CD4-positive, alpha-beta T cell treated with Interferon gamma for 1 hour (primary cell): ENCODE measurements at regions not wholly inside any gene's neighbourhood (a gene's known extent, or its start where the extent isn't known, plus 50 kb on each side); places are given as distances from the start of the nearest gene placed in this dataset.

Experiments
- DNase-seq: peaks from one replicate; pipeline ENCODE4 v3.0.0-alpha.2; 2020

DNA sequence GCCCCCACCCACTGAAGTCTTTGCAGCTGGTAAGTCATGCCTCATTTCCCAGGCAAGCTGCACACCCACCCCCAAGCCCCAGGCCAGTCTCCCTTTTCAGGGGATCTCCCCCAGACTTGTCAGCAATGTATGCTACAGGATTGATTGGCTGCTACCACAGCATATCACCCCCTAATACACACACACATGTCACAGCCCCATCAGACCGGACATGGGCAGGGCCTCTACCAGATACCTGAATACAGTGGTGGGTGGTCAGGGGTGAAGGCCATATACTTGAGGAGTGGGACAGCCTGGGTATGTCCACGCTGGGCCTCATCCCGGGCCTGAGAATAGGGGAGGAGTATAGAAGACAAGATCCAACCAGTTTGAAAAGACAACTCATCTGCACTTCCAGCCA lies 63.4 kb upstream of the ARAP3 start:
- no peak for DNase-seq

- no peak for DNase-seq
These were observed 61.8 kb upstream of the ARAP3 start for GRCh38 chr5:141743866-141744272.

DNA sequence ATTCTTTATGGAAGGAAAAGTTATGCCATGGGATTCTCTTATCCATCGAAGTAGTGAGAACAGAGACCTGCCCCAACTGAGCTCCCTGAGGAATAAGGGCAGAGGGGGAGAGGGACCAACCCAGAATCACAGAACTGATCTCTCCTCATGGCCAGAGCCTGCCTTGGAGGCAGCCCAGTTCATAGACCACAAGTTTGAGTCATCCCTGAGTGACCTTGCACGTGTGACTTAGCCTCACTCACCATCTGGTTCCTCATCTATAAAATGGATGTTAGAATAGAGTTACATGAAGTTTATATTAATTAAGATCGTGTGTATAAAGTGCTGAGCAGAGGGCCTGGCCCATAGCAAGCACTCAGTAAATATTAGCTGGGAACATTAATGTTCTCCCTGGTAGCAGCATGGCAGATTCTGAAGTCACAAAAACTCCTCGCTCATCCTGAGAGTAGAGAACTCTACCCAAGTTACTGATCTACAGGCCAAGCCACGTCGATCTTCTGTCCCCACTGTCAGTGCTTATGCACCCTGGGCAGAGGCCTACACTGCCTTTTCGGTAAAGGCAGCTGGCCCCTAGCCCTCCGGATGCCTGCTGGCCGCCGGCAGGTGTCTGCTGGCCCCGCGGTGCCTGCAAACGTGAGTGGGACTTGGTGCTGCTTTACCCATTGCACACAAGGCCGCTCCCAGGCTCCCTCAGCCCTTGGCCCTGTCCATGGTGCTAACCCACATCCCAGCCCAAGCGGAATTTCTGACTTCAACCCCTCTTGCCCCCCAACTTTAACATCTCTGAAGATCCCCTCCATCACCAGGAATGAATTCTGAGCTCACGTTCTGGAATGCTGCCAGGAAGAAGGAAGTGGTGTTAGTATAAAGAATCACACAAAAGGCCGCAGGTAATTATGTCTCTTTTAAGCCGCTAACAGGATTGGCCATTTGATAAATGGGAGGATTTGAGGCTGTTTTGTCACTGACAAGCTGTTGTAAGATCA lies 61.1 kb upstream of the ARAP3 start:
- DNase-seq, result no peak

DNA sequence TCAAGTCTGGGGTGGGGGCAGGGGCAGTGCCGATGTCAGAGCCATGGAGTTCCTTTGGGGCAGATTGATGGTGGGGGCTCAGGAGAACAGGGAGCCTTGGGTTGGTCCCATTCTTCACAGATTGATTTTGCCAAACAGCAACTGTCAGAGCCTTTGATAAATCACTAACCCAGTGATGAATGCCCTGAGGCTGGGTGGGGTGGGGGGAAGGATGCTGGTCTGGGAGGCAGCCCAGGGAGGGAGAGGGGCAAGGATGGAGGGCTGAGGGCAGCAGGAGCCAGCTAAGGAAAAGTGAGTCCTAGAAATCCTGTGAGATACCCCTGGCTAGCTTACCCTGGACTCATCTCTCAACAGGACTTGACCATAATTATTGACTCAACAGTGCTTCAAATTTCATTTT lies 60.1 kb upstream of the ARAP3 start:
- DNase-seq, result no peak

DNA sequence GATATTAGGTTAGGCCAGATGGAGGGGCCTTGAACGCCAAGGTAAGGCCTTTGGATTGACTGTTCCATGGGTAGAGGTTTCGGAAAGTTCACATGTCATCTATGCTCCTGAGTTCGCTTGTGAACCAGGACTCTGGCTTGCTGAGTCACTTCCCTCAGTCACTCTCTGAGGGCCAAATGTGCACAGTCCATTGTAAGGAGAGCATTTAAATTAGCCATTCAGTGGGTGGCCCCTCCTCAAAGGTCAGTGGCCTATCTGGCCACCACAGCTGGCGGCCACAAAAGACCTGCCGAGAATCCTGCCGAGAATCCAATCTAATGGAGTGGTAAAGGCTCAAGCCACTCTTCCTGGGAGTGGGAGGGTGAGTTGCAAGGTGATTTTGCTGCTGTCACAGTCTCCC lies 58.9 kb upstream of the ARAP3 start:
- DNase-seq, result no peak

DNA sequence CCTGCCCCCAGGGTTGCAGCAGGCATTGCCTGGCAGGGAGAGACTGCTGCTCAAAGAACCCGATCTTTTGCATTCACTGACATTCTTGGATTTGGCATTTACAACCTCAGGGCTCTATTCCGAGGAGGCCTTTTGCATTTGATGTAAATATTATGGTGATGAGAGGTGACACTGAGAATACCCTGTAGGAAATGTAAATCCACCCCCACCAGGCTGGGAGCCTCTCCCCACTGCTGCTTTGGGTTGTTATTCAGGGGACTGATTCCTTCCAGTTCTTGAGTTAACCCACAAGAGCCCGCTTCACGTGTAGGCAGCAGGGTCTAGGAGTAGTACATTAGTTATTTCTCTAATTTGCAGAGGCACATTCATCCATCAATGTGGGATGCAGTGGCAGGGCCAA lies 55.5 kb upstream of the ARAP3 start:
- DNase-seq, result no peak

- DNase-seq, result no peak
These were observed 53.8 kb upstream of the ARAP3 start for GRCh38 chr5:141735823-141736222.

DNA sequence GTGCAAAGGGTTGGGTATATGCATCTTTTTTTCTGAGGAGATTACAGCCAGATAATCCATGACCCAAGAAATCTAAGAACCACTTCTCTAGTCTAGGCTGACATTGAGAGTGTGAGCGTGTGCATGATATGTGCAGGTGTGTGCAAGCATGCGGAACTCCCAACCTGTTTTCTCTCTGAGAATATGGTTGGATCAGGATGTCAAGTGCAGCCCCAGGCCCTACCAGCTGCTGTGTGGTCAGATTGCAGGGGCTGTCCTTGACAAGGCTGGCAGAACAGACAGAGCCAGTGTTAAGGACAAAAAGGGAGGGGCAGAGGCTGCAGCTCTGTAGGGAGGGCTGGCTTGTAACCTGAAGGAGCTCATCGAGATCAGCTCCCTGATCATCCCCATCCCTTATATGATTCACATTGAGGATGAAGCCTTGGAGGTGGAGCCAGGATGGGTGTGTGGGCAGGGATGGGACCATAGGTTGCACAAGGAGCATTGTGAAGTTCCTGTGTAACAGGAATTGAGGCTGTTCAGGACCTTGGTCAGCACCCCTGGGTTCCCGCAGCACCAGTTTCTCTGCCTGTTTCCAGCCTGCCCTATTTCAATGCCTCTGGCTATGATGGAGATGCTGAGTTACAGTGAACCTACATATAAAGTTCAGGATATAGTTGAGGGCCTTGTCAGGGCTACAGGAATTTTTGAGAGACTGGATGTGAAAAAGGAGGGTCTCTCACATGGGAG lies 52.6 kb upstream of the ARAP3 start:
- DNase-seq, result no peak

- no peak for DNase-seq
These were observed 51.2 kb upstream of the ARAP3 start for GRCh38 chr5:141733198-141733597.

GRCh38 chr5:141732417-141732816 lies 50.4 kb upstream of the ARAP3 start:
- no peak for DNase-seq
